Naive thymus-derived CD4-positive, alpha-beta T cell (primary cell): ENCODE measurements at regions not wholly inside any gene's neighbourhood (a gene's known extent, or its start where the extent isn't known, plus 50 kb on each side); places are given as distances from the start of the nearest gene placed in this dataset.

Experiments
- ATAC-seq: fragments of 150-1000 bp; cut with Tn5 transposase; 2 replicates; pipeline ENCODE4 v1.10.0; 2021; ENCODE audit warnings: mild to moderate bottlenecking, moderate library complexity
- CTCF ChIA-PET: fragments of 350-600 bp; sonication (Branson Sonifier 250); formaldehyde crosslinking; loops from one replicate; lab custom pipeline; 2021; ENCODE audit warnings: antibody characterized with exemption; lab: Charles Lee
- POLR2A ChIA-PET: fragments of 350-600 bp; sonication (Branson Sonifier 250); formaldehyde crosslinking; loops from one replicate; lab custom pipeline; 2021; ENCODE audit warnings: antibody characterized with exemption, inconsistent platforms; lab: Charles Lee
- DNase-seq, 9 donors: peaks; one replicate each; pipeline versions ENCODE4 v3.0.0 to v3.0.0-alpha.2; 2020 to 2022; ENCODE audit warnings: mixed read lengths in 1 of 9
- H3K27ac ChIP-seq: one replicate; pipeline ENCODE4 v1.7.0; 2013; ENCODE audit warnings: mild to moderate bottlenecking, low read depth, low read length, moderate library complexity
- H3K27me3 ChIP-seq, 2 donors: one replicate each; pipeline ENCODE4 v1.7.0; 2013; ENCODE audit warnings: low read length in 2 of 2, mild to moderate bottlenecking in 2 of 2, moderate library complexity in 2 of 2; ENCODE audit not compliant: control insufficient read depth in 2 of 2, insufficient read depth in 2 of 2
- H3K36me3 ChIP-seq, 3 experiments: 1 replicate in 2 of 3; 2 replicates in 1 of 3; pipeline ENCODE4 v1.7.0; 2013; ENCODE audit warnings: low read length in 3 of 3, mild to moderate bottlenecking in 3 of 3, moderate library complexity in 1 of 3; ENCODE audit not compliant: insufficient read depth in 3 of 3, control insufficient read depth in 2 of 3
- H3K4me1 ChIP-seq, 2 donors: one replicate each; pipeline ENCODE4 v1.7.0; 2013; ENCODE audit warnings: low read length in 2 of 2, mild to moderate bottlenecking in 2 of 2, moderate library complexity in 1 of 2; ENCODE audit not compliant: control insufficient read depth in 2 of 2, insufficient read depth in 2 of 2
- H3K4me3 ChIP-seq: 2 replicates; pipeline ENCODE4 v1.7.0; 2013; ENCODE audit warnings: mild to moderate bottlenecking, low read length
- H3K9me3 ChIP-seq, 3 experiments: 1 replicate in 2 of 3; 2 replicates in 1 of 3; pipeline ENCODE4 v1.7.0; 2013; ENCODE audit warnings: low read length in 3 of 3; ENCODE audit not compliant: control insufficient read depth in 2 of 3
- H3K27ac Mint-ChIP-seq, 9 donors: one replicate each; pipeline ENCODE4 v1.8.0; 2020 to 2022; ENCODE audit warnings: mixed read lengths in 9 of 9, mild to moderate bottlenecking in 8 of 9, moderate library complexity in 5 of 9, inconsistent platforms in 2 of 9
- H3K27me3 Mint-ChIP-seq, 5 donors: one replicate each; pipeline ENCODE4 v1.8.0; 2021 to 2022; ENCODE audit warnings: mixed read lengths in 5 of 5, mild to moderate bottlenecking in 1 of 5
- H3K36me3 Mint-ChIP-seq, 5 donors: one replicate each; pipeline ENCODE4 v1.8.0; 2020 to 2022; ENCODE audit warnings: mixed read lengths in 5 of 5, mild to moderate bottlenecking in 3 of 5, inconsistent platforms in 1 of 5
- H3K4me1 Mint-ChIP-seq, 7 donors: one replicate each; pipeline ENCODE4 v1.8.0; 2020 to 2022; ENCODE audit warnings: mixed read lengths in 7 of 7, mild to moderate bottlenecking in 3 of 7, inconsistent platforms in 1 of 7
- H3K4me3 Mint-ChIP-seq, 10 donors: one replicate each; pipeline ENCODE4 v1.8.0; 2020 to 2022; ENCODE audit warnings: mild to moderate bottlenecking in 10 of 10, mixed read lengths in 10 of 10, moderate library complexity in 6 of 10, inconsistent platforms in 2 of 10
- H3K9me3 Mint-ChIP-seq, 11 donors: one replicate each; pipeline ENCODE4 v1.8.0; 2020 to 2022; ENCODE audit warnings: mixed read lengths in 11 of 11, mild to moderate bottlenecking in 4 of 11, inconsistent platforms in 1 of 11, moderate library complexity in 1 of 11
- intact Hi-C, 2 donors: fragments of 100-400 bp; cut with micrococcal nuclease; formaldehyde crosslinking; loops; one replicate each; pipeline ENCODE4 v1.15.1; 2023

DNA sequence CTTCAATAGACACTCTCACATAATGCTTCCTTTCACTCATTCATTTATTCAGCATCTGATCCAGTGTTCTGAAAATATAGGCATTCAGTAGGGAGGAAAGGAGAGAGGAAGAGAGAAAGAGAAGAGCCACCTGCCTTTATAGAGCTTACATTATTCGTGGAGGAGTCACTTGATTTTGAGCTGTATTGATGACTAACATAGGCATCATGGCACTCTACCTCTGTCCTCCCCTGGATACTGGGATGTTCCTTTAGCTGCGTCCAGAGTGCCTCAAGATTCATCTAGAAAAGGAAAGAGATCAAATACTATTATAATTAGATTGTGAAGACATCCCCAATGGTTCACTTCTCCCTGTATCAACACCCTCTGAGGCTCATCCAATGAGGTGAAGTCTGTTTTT, 345.1 kb downstream of the SPATA31D1 start:
- Histone ChIP-seq H3K27ac (no peak overlapping the region), H3K9me3 (no peaks in the 10 kb centered on the region), H3K4me1 (no peaks in the 10 kb centered on the region), H3K27me3 (no peaks in the 10 kb centered on the region), H3K4me3 (no peak overlapping the region), H3K36me3 (no peaks in the 10 kb centered on the region)
- peaks cover 0 to 21% (median 6%) of the 10 kb centered on the region in 11 donors for H3K9me3 Mint-ChIP-seq
- no peak for DNase-seq
- ATAC-seq, result no peak
- H3K27ac Mint-ChIP-seq, result no peak overlapping the region
- intact Hi-C loops, result no loop called here
- H3K27me3 Mint-ChIP-seq, result no peaks in the 10 kb centered on the region
- no peaks in the 10 kb centered on the region for H3K4me1 Mint-ChIP-seq
- peaks cover 0 to 5% (median 0%) of the 10 kb centered on the region in 5 donors for H3K36me3 Mint-ChIP-seq
- ChIA-PET POLR2A (no interaction called here), CTCF (no interaction called here)
- H3K4me3 Mint-ChIP-seq, result no peak overlapping the region

DNA sequence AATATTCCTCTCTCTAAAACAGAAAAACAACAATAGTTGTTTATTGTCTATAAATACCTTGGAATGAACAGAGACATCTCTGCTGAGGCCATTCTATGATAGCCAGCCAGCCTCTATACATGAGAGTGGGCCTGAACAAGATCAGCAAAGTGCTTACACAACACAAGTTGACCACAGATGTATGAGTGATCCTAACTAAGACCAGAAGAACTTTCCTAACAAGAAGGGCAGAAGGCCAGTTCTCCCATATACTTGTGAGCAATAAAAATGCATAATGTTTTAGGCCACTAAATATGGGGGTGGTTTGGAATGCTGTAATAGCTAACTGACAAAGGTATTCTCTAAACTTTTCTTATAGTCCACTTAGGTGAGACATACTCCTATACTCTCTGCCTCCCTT, 345.7 kb downstream of the SPATA31D1 start:
- Mint-ChIP-seq H3K36me3 (no peaks in the 10 kb centered on the region), H3K27me3 (no peaks in the 10 kb centered on the region), H3K4me3 (no peak overlapping the region), H3K4me1 (no peaks in the 10 kb centered on the region), H3K27ac (no peak overlapping the region), H3K9me3 (peaks cover 0 to 16% (median 5%) of the 10 kb centered on the region in 11 donors)
- ATAC-seq (no peak), DNase-seq (no peak)
- no peaks in the 10 kb centered on the region for H3K27me3 ChIP-seq
- no peaks in the 10 kb centered on the region for H3K4me1 ChIP-seq
- intact Hi-C loops, result no loop called here
- no peak overlapping the region for H3K4me3 ChIP-seq
- H3K9me3 ChIP-seq, result no peaks in the 10 kb centered on the region
- no peaks in the 10 kb centered on the region for H3K36me3 ChIP-seq
- H3K27ac ChIP-seq, result no peak overlapping the region
- ChIA-PET POLR2A (no interaction called here), CTCF (no interaction called here)

DNA sequence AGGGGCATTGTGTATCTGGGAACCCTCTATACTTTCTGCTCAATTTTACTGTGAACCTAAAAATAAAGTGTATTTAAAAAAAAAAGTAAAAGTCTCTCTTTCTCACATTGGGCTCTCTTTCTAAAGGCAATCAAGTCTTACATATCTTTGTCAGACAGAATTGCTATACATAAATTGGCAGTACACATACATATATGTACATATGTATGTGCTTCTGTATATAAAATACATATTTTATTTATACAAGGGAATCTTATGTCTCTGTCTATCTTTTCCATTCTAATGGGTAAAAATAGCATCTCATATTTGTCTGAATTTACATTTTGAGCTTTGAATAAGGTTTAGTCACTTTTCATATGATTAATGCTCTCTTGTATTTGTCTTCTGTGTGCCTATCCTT, 348.8 kb downstream of the SPATA31D1 start:
- Mint-ChIP-seq H3K36me3 (no peaks in the 10 kb centered on the region), H3K4me1 (no peaks in the 10 kb centered on the region), H3K27me3 (no peaks in the 10 kb centered on the region), H3K9me3 (peaks cover 0 to 20% (median 2%) of the 10 kb centered on the region in 11 donors), H3K27ac (no peak overlapping the region), H3K4me3 (no peak overlapping the region)
- CTCF ChIA-PET, result no interaction called here
- Histone ChIP-seq H3K36me3 (no peaks in the 10 kb centered on the region), H3K27me3 (no peaks in the 10 kb centered on the region), H3K4me3 (no peak overlapping the region), H3K4me1 (no peaks in the 10 kb centered on the region), H3K9me3 (no peaks in the 10 kb centered on the region), H3K27ac (no peak overlapping the region)
- DNase-seq (no peak), ATAC-seq (no peak)
- intact Hi-C loops, result no loop called here
- POLR2A ChIA-PET, result no interaction called here

DNA sequence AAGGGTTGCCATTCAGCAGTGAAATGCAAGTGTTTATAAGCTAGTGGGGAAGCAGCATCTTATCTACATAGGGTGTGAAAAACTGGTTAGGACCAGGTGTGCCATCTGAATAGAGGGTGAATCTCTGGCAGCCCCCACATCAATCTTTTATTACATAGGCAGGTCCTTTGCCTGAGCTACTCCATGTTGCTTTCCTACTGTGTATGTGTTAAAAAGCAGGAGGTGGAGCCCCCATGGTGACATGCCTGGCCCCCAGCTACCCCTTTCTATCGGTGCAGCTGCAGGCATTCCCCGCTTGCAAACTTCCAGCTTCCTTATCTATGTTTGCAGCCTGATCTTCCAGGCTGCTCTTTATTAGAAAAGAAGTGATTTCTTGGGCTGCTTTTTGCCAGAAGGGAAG, 353.5 kb downstream of the SPATA31D1 start:
- DNase-seq (no peak), ATAC-seq (no peak)
- intact Hi-C loops, result no loop called here
- H3K9me3 Mint-ChIP-seq, result peaks cover 0 to 17% (median 11%) of the 10 kb centered on the region in 11 donors
- H3K4me3 ChIP-seq, result no peak overlapping the region
- ChIA-PET CTCF (no interaction called here), POLR2A (no interaction called here)
- H3K27ac Mint-ChIP-seq, result no peak overlapping the region
- H3K9me3 ChIP-seq, result no peaks in the 10 kb centered on the region
- no peaks in the 10 kb centered on the region for H3K36me3 ChIP-seq
- no peak overlapping the region for H3K27ac ChIP-seq
- no peaks in the 10 kb centered on the region for H3K27me3 Mint-ChIP-seq
- no peaks in the 10 kb centered on the region for H3K4me1 ChIP-seq
- no peak overlapping the region for H3K4me3 Mint-ChIP-seq
- H3K27me3 ChIP-seq, result no peaks in the 10 kb centered on the region
- H3K36me3 Mint-ChIP-seq, result peaks cover 0 to 2% (median 0%) of the 10 kb centered on the region in 5 donors
- H3K4me1 Mint-ChIP-seq, result no peaks in the 10 kb centered on the region

DNA sequence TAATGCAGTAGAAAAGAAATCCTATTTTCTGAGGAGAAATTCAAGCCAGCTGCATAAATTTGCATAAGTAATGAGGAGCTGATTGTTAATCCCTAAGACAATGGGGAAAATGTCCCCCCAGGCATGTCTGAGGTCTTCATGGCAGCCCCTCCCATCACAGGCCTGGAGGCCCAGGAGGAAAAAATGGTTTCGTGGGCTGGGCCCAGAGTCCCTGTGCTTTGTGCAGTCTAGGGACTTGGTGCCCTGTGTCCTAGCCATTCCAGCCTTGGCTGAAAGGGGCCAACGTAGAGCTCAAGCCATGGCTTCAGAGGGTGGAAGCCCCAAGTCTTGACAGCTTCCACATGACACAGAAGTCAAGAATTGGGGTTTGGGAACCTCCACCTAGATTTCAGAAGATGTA, 357.5 kb downstream of the SPATA31D1 start:
- H3K4me3 Mint-ChIP-seq, result no peak overlapping the region
- no peak overlapping the region for H3K4me3 ChIP-seq
- no peak for ATAC-seq
- H3K36me3 Mint-ChIP-seq, result peaks cover 0 to 6% (median 0%) of the 10 kb centered on the region in 5 donors
- H3K4me1 Mint-ChIP-seq, result no peaks in the 10 kb centered on the region
- no peaks in the 10 kb centered on the region for H3K9me3 ChIP-seq
- H3K27ac ChIP-seq, result no peak overlapping the region
- no peaks in the 10 kb centered on the region for H3K36me3 ChIP-seq
- H3K27ac Mint-ChIP-seq, result no peak overlapping the region
- H3K9me3 Mint-ChIP-seq, result peaks cover 0 to 24% (median 15%) of the 10 kb centered on the region in 11 donors
- DNase-seq, result no peak
- H3K27me3 ChIP-seq, result no peaks in the 10 kb centered on the region
- no peaks in the 10 kb centered on the region for H3K4me1 ChIP-seq
- no peaks in the 10 kb centered on the region for H3K27me3 Mint-ChIP-seq
- intact Hi-C loops, result no loop called here
- ChIA-PET POLR2A (no interaction called here), CTCF (interaction anchor here (0.6 kb wide), 1 partner anchor 863 kb away, joined by 3 read pairs; no protein-coding TSS in a partner anchor)

DNA sequence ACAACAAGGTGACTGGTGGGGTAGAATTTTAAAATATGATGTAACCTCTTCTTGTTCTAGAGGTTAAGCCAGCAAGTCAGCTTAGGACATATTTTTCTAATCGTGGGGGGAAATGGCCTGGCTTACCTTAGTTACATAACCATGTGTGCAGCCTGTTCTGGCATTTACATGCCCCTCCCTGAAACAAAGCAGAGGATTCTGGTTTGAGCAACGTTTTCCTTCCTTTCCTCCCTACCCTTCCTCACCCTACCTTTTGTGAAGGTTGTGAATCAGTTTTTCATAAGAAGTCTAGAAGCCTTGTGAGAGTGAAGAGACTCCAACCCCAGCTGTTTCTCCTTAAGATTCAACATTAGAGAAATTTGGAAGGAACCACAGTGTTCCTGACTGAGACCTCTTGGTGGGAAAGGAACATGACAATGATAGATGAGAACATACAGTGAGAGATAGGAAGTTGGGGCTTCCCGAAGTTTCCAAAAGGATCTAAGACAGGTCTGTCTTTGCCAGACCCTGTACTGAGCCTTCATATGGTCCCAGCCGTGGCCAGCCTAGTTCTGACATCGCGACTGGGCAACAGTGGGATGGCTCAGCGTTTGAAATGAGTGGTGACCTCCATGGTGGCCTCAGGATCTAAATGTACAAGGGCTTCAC, 365.2 kb downstream of the SPATA31D1 start:
- Histone ChIP-seq H3K4me3 (no peak overlapping the region), H3K4me1 (no peaks in the 10 kb centered on the region), H3K36me3 (no peaks in the 10 kb centered on the region), H3K9me3 (no peaks in the 10 kb centered on the region), H3K27me3 (no peaks in the 10 kb centered on the region), H3K27ac (no peak overlapping the region)
- Mint-ChIP-seq H3K27ac (no peak overlapping the region), H3K4me1 (no peaks in the 10 kb centered on the region), H3K27me3 (no peaks in the 10 kb centered on the region), H3K9me3 (peaks cover 0 to 5% (median 0%) of the 10 kb centered on the region in 11 donors), H3K36me3 (no peaks in the 10 kb centered on the region), H3K4me3 (no peak overlapping the region)
- intact Hi-C loops, result no loop called here
- ChIA-PET CTCF (no interaction called here), POLR2A (no interaction called here)
- DNase-seq, result no peak
- no peak for ATAC-seq

DNA sequence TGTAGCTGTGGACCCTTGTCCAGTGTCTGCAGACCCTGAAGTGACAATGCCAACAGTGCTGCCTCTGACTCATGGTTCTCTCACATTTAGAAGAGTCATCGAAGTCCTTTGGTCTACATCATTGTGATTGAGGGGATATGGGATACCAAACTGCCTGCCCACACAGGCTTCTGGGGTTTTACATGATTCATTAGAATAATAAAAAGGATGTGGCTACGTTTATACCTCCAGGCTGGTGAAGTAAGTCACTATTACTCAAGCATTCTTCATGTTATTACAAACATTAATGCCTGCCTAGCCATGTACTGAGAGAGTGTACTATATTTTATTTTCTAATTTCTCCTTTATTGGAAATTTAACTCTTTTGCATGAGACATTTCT, 365.7 kb downstream of the SPATA31D1 start:
- H3K4me1 ChIP-seq, result no peaks in the 10 kb centered on the region
- ATAC-seq (no peak), DNase-seq (no peak)
- no peaks in the 10 kb centered on the region for H3K27me3 Mint-ChIP-seq
- H3K9me3 Mint-ChIP-seq, result peaks cover 0 to 4% (median 0%) of the 10 kb centered on the region in 11 donors
- ChIA-PET POLR2A (no interaction called here), CTCF (no interaction called here)
- no peak overlapping the region for H3K4me3 Mint-ChIP-seq
- H3K36me3 ChIP-seq, result no peaks in the 10 kb centered on the region
- no peak overlapping the region for H3K27ac Mint-ChIP-seq
- no peak overlapping the region for H3K4me3 ChIP-seq
- H3K9me3 ChIP-seq, result no peaks in the 10 kb centered on the region
- no peak overlapping the region for H3K27ac ChIP-seq
- intact Hi-C loops, result no loop called here
- no peaks in the 10 kb centered on the region for H3K36me3 Mint-ChIP-seq
- no peaks in the 10 kb centered on the region for H3K4me1 Mint-ChIP-seq
- no peaks in the 10 kb centered on the region for H3K27me3 ChIP-seq
